OCI-LY3 (cell line): ENCODE measurements at regions not wholly inside any gene's neighbourhood (a gene's known extent, or its start where the extent isn't known, plus 50 kb on each side); places are given as distances from the start of the nearest gene placed in this dataset.

ENCODE experiments used
- H2AFZ ChIP-seq: fragments of 200-600, 300-600 bp; shearing (Covaris generic); 2 replicates; pipeline ENCODE4 v1.6.0; 2014; ENCODE audit warnings: antibody characterized with exemption, low read depth, low read length
- H3K27ac ChIP-seq: fragments of 200-600, 300-600 bp; sonication (generic); 2 replicates; pipeline ENCODE4 v1.5.1; 2014; ENCODE audit warnings: mild to moderate bottlenecking, low read length, moderate library complexity, mixed read lengths
- H3K27me3 ChIP-seq: fragments of 200-600, 300-600 bp; sonication (generic); 2 replicates; pipeline ENCODE4 v1.6.1; 2014; ENCODE audit warnings: low read depth, low read length, mixed read lengths
- H3K36me3 ChIP-seq: fragments of 200-600, 300-600 bp; sonication (generic); replicated peaks from 2 replicates; pipeline ENCODE3; 2014; ENCODE audit warnings: low read depth, low read length, mixed read lengths
- H3K4me1 ChIP-seq: fragments of 300-600, 200-600 bp; sonication (generic); 2 replicates; pipeline ENCODE4 v1.6.1; 2014; ENCODE audit warnings: low read length, mixed read lengths
- H3K4me2 ChIP-seq: fragments of 200-600, 300-600 bp; sonication (generic); 2 replicates; pipeline ENCODE4 v1.6.1; 2014; ENCODE audit warnings: low read length, mixed read lengths
- H3K4me3 ChIP-seq: fragments of 300-600, 200-600 bp; sonication (generic); 2 replicates; pipeline ENCODE4 v1.5.1; 2014; ENCODE audit warnings: antibody characterized with exemption, mild to moderate bottlenecking, low read length, moderate library complexity
- H3K79me2 ChIP-seq: fragments of 300-600, 200-600 bp; shearing (Covaris generic); 2 replicates; pipeline ENCODE4 v1.6.1; 2014; ENCODE audit warnings: mild to moderate bottlenecking, low read length, mixed read lengths
- H3K9ac ChIP-seq: fragments of 300-600, 200-600 bp; shearing (Covaris generic); 2 replicates; pipeline ENCODE4 v1.6.0; 2014; ENCODE audit warnings: mild to moderate bottlenecking, low read length, moderate library complexity
- H3K9me3 ChIP-seq: fragments of 200-600, 300-600 bp; shearing (Covaris generic); 2 replicates; pipeline ENCODE4 v1.6.1; 2014; ENCODE audit warnings: low read length, mixed read lengths; ENCODE audit not compliant: insufficient read depth
- H4K20me1 ChIP-seq: fragments of 200-600, 300-600 bp; sonication (generic); 2 replicates; pipeline ENCODE4 v1.6.1; 2016; ENCODE audit warnings: low read length, mixed read lengths; ENCODE audit not compliant: insufficient read depth
- EZH2phosphoT487 ChIP-seq: fragments of 200-600 bp; shearing (Covaris generic); IDR thresholded peaks from 2 replicates; pipeline ENCODE4 v1.6.1; 2018; ENCODE audit warnings: antibody characterized with exemption, mixed run types, low read depth
- TF ChIP-seq, protein P1 (sequence below): fragments of 200-600, 300-600 bp; sonication (generic); IDR thresholded peaks from 2 replicates; pipeline ENCODE4 v1.5.1; 2014; ENCODE audit warnings: antibody characterized with exemption, low read length, low read depth

DNA sequence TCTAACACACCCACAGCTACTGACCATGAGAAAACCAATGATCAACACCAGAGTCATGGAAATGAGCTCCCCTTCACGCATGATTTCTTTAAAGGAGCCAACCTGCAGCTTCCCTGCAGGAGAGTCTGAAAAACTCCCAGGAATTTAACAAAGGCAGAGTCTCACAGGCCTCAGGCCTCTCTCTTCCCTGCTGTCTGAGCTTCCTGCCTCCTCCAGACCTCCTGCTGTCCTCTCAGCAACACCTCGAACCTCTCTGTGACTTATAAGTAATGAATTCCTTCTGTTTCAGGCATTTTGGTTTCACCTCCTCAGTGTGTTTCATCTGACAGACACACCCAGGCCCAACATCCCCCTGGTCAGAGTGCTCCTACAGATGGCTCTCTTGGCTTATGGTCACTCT, 1044.4 kb downstream of the UQCRFS1 start:
- Histone ChIP-seq H3K4me3 (no peak overlapping the region), H4K20me1 (no peaks in the 10 kb centered on the region), H3K27me3 (no peaks in the 10 kb centered on the region), H3K36me3 (no peaks in the 10 kb centered on the region), H3K79me2 (no peaks in the 10 kb centered on the region), H3K9me3 (0 out of 2 replicates have a peak, but pooled peaks cover 6% of the 10 kb centered on the region), H3K9ac (no peak overlapping the region), H3K27ac (no peak overlapping the region), H2AFZ (no peak overlapping the region), H3K4me1 (no peaks in the 10 kb centered on the region), H3K4me2 (no peak overlapping the region)
- TF ChIP-seq EZH2phosphoT487: no peak

- H3K9me3 ChIP-seq: no peaks in the 10 kb centered on the region
- no peaks in the 10 kb centered on the region for H3K79me2 ChIP-seq
Measured at GRCh38 chr19:28166025-28166424, 1046.9 kb downstream of the UQCRFS1 start.

DNA sequence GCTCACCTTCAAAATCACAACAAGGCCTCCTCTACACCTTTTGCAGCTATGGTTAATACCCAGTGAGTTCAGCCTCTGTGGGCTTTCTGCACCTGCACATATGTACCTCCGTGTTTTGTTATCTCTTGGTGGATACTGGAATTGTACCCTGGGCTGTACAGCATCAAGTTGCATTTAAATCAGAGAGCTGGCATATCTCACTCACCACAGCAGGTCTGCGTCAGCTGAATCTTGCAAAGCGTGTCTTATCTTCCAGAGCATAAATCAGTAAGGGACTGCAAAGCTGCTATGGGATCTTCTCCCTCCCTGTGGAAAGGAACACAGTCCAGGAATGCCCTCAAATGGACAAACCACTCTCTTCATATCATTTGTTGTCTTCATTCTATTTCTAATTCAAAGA, 1048.7 kb downstream of the UQCRFS1 start:
- no peak overlapping the region for H3K4me3 ChIP-seq
- H3K27me3 ChIP-seq: no peaks in the 10 kb centered on the region
- no peak overlapping the region for H2AFZ ChIP-seq
- H3K4me1 ChIP-seq: peaks cover 9% of the 10 kb centered on the region
- H3K79me2 ChIP-seq: no peaks in the 10 kb centered on the region
- no peak for TF ChIP-seq EZH2phosphoT487
- TF ChIP-seq, protein P1, sequence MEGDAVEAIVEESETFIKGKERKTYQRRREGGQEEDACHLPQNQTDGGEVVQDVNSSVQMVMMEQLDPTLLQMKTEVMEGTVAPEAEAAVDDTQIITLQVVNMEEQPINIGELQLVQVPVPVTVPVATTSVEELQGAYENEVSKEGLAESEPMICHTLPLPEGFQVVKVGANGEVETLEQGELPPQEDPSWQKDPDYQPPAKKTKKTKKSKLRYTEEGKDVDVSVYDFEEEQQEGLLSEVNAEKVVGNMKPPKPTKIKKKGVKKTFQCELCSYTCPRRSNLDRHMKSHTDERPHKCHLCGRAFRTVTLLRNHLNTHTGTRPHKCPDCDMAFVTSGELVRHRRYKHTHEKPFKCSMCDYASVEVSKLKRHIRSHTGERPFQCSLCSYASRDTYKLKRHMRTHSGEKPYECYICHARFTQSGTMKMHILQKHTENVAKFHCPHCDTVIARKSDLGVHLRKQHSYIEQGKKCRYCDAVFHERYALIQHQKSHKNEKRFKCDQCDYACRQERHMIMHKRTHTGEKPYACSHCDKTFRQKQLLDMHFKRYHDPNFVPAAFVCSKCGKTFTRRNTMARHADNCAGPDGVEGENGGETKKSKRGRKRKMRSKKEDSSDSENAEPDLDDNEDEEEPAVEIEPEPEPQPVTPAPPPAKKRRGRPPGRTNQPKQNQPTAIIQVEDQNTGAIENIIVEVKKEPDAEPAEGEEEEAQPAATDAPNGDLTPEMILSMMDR: no peak
- no peaks in the 10 kb centered on the region for H4K20me1 ChIP-seq
- H3K36me3 ChIP-seq: no peaks in the 10 kb centered on the region
- H3K4me2 ChIP-seq: no peak overlapping the region
- 0 out of 2 replicates have a peak, but pooled peaks cover 5% of the 10 kb centered on the region for H3K9me3 ChIP-seq
- H3K27ac ChIP-seq: no peak overlapping the region
- no peak overlapping the region for H3K9ac ChIP-seq

More at GRCh38 chr19:28166025-28166424, 1046.9 kb downstream of the UQCRFS1 start:
- no peak for TF ChIP-seq EZH2phosphoT487
- TF ChIP-seq, protein P1: no peak
- peaks cover 9% of the 10 kb centered on the region for H3K4me1 ChIP-seq
- no peaks in the 10 kb centered on the region for H3K27me3 ChIP-seq
- H3K9ac ChIP-seq: no peak overlapping the region
- H3K36me3 ChIP-seq: no peaks in the 10 kb centered on the region
- no peak overlapping the region for H3K4me2 ChIP-seq
- H3K4me3 ChIP-seq: no peak overlapping the region
- no peaks in the 10 kb centered on the region for H4K20me1 ChIP-seq
- no peak overlapping the region for H2AFZ ChIP-seq
- no peak overlapping the region for H3K27ac ChIP-seq

GRCh38 chr19:28159065-28159464, 1053.9 kb downstream of the UQCRFS1 start:
- Histone ChIP-seq H3K36me3 (no peaks in the 10 kb centered on the region), H2AFZ (no peak overlapping the region), H3K4me1 (peaks cover 9% of the 10 kb centered on the region), H3K9me3 (0 out of 2 replicates have a peak, but pooled peaks cover 10% of the 10 kb centered on the region), H3K79me2 (no peaks in the 10 kb centered on the region), H4K20me1 (no peaks in the 10 kb centered on the region), H3K4me3 (no peak overlapping the region), H3K4me2 (no peak overlapping the region), H3K27ac (no peak overlapping the region), H3K9ac (no peak overlapping the region), H3K27me3 (no peaks in the 10 kb centered on the region)
- TF ChIP-seq EZH2phosphoT487: no peak
- TF ChIP-seq, protein P1: no peak

DNA sequence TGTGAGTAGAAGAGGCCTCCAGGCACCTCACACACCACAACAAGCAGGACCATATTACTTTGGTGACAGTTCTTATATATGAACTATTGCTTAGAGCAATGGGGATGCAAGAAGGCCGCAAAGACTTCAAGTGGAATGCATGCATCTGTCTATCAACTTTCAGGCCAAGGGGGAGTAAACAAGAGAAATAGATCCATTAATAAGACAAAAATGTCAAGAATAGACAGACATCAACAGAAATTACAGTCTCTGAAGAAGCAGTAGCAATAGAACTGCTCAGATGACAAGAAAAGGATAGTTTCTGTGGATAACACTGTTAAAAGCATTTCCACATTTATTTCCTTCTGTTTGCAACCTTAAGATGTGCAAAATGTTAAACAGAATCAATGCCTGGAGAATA, 1057.7 kb downstream of the UQCRFS1 start:
- Histone ChIP-seq H3K27ac (no peak overlapping the region), H2AFZ (no peak overlapping the region), H3K27me3 (no peaks in the 10 kb centered on the region), H3K9me3 (0 out of 2 replicates have a peak, but pooled peaks cover 10% of the 10 kb centered on the region), H3K36me3 (no peaks in the 10 kb centered on the region), H3K4me1 (peaks cover 13% of the 10 kb centered on the region), H3K4me3 (no peak overlapping the region), H3K9ac (no peak overlapping the region), H3K79me2 (no peaks in the 10 kb centered on the region), H4K20me1 (no peaks in the 10 kb centered on the region), H3K4me2 (no peak overlapping the region)
- TF ChIP-seq, protein P1: no peak
- no peak for TF ChIP-seq EZH2phosphoT487
